Nephron progenitor cell (in vitro differentiated cells): ENCODE measurements at regions not wholly inside any gene's neighbourhood (a gene's known extent, or its start where the extent isn't known, plus 50 kb on each side); places are given as distances from the start of the nearest gene placed in this dataset.

ENCODE experiments used
- DNase-seq: peaks from one replicate; pipeline ENCODE4 v3.0.0; 2021
- H3K27ac Mint-ChIP-seq: 2 replicates; pipeline ENCODE4 v1.8.0; 2021; ENCODE audit warnings: mild to moderate bottlenecking, moderate library complexity, mixed read lengths
- H3K27me3 Mint-ChIP-seq: 2 replicates; pipeline ENCODE4 v1.8.0; 2021; ENCODE audit warnings: mild to moderate bottlenecking, low read depth, mixed read lengths; ENCODE audit not compliant: poor library complexity
- H3K36me3 Mint-ChIP-seq: 2 replicates; pipeline ENCODE4 v1.8.0; 2021; ENCODE audit warnings: low read depth, mixed read lengths
- H3K4me1 Mint-ChIP-seq: 2 replicates; pipeline ENCODE4 v1.8.0; 2021; ENCODE audit warnings: mixed read lengths
- H3K4me3 Mint-ChIP-seq: 2 replicates; pipeline ENCODE4 v1.8.0; 2021; ENCODE audit warnings: mild to moderate bottlenecking, moderate library complexity, mixed read lengths
- H3K9me3 Mint-ChIP-seq: 2 replicates; pipeline ENCODE4 v1.8.0; 2021; ENCODE audit warnings: mild to moderate bottlenecking, moderate library complexity, mixed read lengths
- CTCF ChIP-seq: fragments of 200-600 bp; sonication (generic); IDR thresholded peaks from 2 replicates; pipeline ENCODE4 v1.5.0; 2021; ENCODE audit warnings: antibody characterized with exemption

GRCh38 chr10:125264757-125265578 lies 104.6 kb upstream of the CTBP2 start:
- Mint-ChIP-seq H3K27me3 (peaks cover 16% of the 10 kb centered on the region), H3K4me3 (no peak overlapping the region), H3K9me3 (peaks cover 5% of the 10 kb centered on the region), H3K36me3 (no peaks in the 10 kb centered on the region), H3K27ac (no peak overlapping the region), H3K4me1 (no peaks in the 10 kb centered on the region)
- no peak for TF ChIP-seq CTCF
- DNase-seq = no peak

GRCh38 chr10:125264091-125264490 lies 103.7 kb upstream of the CTBP2 start:
- H3K9me3 Mint-ChIP-seq = peaks cover 5% of the 10 kb centered on the region
- H3K4me3 Mint-ChIP-seq = no peak overlapping the region
- H3K4me1 Mint-ChIP-seq = no peaks in the 10 kb centered on the region
- no peaks in the 10 kb centered on the region for H3K36me3 Mint-ChIP-seq
- H3K27ac Mint-ChIP-seq = no peak overlapping the region
- no peak for TF ChIP-seq CTCF
- peaks cover 16% of the 10 kb centered on the region for H3K27me3 Mint-ChIP-seq
- no peak for DNase-seq

GRCh38 chr10:125263551-125263950 lies 103.2 kb upstream of the CTBP2 start:
- no peaks in the 10 kb centered on the region for H3K4me1 Mint-ChIP-seq
- no peak for TF ChIP-seq CTCF
- no peak overlapping the region for H3K4me3 Mint-ChIP-seq
- peaks cover 13% of the 10 kb centered on the region for H3K27me3 Mint-ChIP-seq
- DNase-seq = no peak
- H3K9me3 Mint-ChIP-seq = no peaks in the 10 kb centered on the region
- no peak overlapping the region for H3K27ac Mint-ChIP-seq
- no peaks in the 10 kb centered on the region for H3K36me3 Mint-ChIP-seq

- Mint-ChIP-seq H3K27ac (no peak overlapping the region), H3K9me3 (no peaks in the 10 kb centered on the region), H3K27me3 (peaks cover 13% of the 10 kb centered on the region), H3K4me3 (no peak overlapping the region), H3K36me3 (no peaks in the 10 kb centered on the region), H3K4me1 (no peaks in the 10 kb centered on the region)
- TF ChIP-seq CTCF = no peak
- DNase-seq = no peak
Measured at GRCh38 chr10:125262920-125263319, 102.6 kb upstream of the CTBP2 start.

- no peak for DNase-seq
- Mint-ChIP-seq H3K9me3 (no peaks in the 10 kb centered on the region), H3K27me3 (peaks cover 13% of the 10 kb centered on the region), H3K36me3 (no peaks in the 10 kb centered on the region), H3K27ac (no peak overlapping the region), H3K4me1 (no peaks in the 10 kb centered on the region), H3K4me3 (no peak overlapping the region)
- no peak for TF ChIP-seq CTCF
Measured at GRCh38 chr10:125262409-125262808, 102.0 kb upstream of the CTBP2 start.
